ENCODE measurements at regions not wholly inside any gene's neighbourhood (a gene's known extent, or its start where the extent isn't known, plus 50 kb on each side); places are given as distances from the start of the nearest gene placed in this dataset.
A peak's percentile ranks its signal among the peaks of the same experiment; 100 is the strongest.

- TF ChIP-seq CTCF (IDR thresholded peaks at IDR 0.05): no peak
- Histone ChIP-seq H3K4me3 (no peak overlapping the region), H3K4me1 (no peaks in the 10 kb centered on the region), H3K9me3 (no peaks in the 10 kb centered on the region), H3K27me3 (ENCODE audit: low read depth) (no peaks in the 10 kb centered on the region), H3K36me3 (no peaks in the 10 kb centered on the region), H3K27ac (no peak overlapping the region)
- ATAC-seq: no peak
- no peak for DNase-seq
- intact Hi-C loops (cut with DNase I): no loop called here
Observed at GRCh38 chr1:117689997-117690625, 84.3 kb downstream of the TENT5C start.

GRCh38 chr1:117691942-117692341, 86.1 kb downstream of the TENT5C start:
- Histone ChIP-seq H3K36me3 (no peaks in the 10 kb centered on the region), H3K27ac (no peak overlapping the region), H3K27me3 (ENCODE audit: low read depth) (no peaks in the 10 kb centered on the region), H3K4me1 (no peaks in the 10 kb centered on the region), H3K9me3 (no peaks in the 10 kb centered on the region), H3K4me3 (no peak overlapping the region)
- no peak for TF ChIP-seq CTCF (IDR thresholded peaks at IDR 0.05)
- no peak for ATAC-seq
- DNase-seq: no peak
- intact Hi-C loops (cut with DNase I): no loop called here

- Histone ChIP-seq H3K36me3 (no peaks in the 10 kb centered on the region), H3K27ac (no peak overlapping the region), H3K27me3 (ENCODE audit: low read depth) (no peaks in the 10 kb centered on the region), H3K4me3 (no peak overlapping the region), H3K4me1 (no peaks in the 10 kb centered on the region), H3K9me3 (no peaks in the 10 kb centered on the region)
- intact Hi-C loops (cut with DNase I): no loop called here
- no peak for TF ChIP-seq CTCF (IDR thresholded peaks at IDR 0.05)
- ATAC-seq: no peak
- no peak for DNase-seq
Observed at GRCh38 chr1:117694543-117694942, 88.7 kb downstream of the TENT5C start.

- H3K36me3 ChIP-seq: no peaks in the 10 kb centered on the region
- no peak for TF ChIP-seq CTCF (IDR thresholded peaks at IDR 0.05)
- peak overlapping the region; percentile 21 for H3K27ac ChIP-seq
- H3K4me1 ChIP-seq: no peaks in the 10 kb centered on the region
- ATAC-seq: peak; percentile 65 to 81
- H3K4me3 ChIP-seq: no peak overlapping the region
- H3K9me3 ChIP-seq: no peaks in the 10 kb centered on the region
- H3K27me3 ChIP-seq (ENCODE audit: low read depth): no peaks in the 10 kb centered on the region
- DNase-seq: no peak
- intact Hi-C loops (cut with DNase I): no loop called here
Observed at GRCh38 chr1:117695796-117696490, 90.1 kb downstream of the TENT5C start.

- no peak for ATAC-seq
- H3K4me1 ChIP-seq: no peaks in the 10 kb centered on the region
- no peaks in the 10 kb centered on the region for H3K27me3 ChIP-seq (ENCODE audit: low read depth)
- TF ChIP-seq CTCF (IDR thresholded peaks at IDR 0.05): no peak
- peak overlapping the region; percentile 21 for H3K27ac ChIP-seq
- intact Hi-C loops (cut with DNase I): no loop called here
- H3K4me3 ChIP-seq: no peak overlapping the region
- H3K36me3 ChIP-seq: no peaks in the 10 kb centered on the region
- no peak for DNase-seq
- no peaks in the 10 kb centered on the region for H3K9me3 ChIP-seq
Observed at GRCh38 chr1:117696561-117696960, 90.7 kb downstream of the TENT5C start.
